Midbrain (tissue), 1 donor: ENCODE measurements at regions not wholly inside any gene's neighbourhood (a gene's known extent, or its start where the extent isn't known, plus 50 kb on each side); places are given as distances from the start of the nearest gene placed in this dataset.
A peak's percentile ranks its signal among the peaks of the same experiment; 100 is the strongest.
"Not testable (repeated sequence)": the region's sequence is repeated elsewhere in the genome, so short reads cannot be mapped to it uniquely, and the experiment has no call there.

ENCODE experiments used
- DNase-seq: peaks from one replicate; lab custom pipeline; 2025; lab: John Stamatoyannopoulos, UW

DNA sequence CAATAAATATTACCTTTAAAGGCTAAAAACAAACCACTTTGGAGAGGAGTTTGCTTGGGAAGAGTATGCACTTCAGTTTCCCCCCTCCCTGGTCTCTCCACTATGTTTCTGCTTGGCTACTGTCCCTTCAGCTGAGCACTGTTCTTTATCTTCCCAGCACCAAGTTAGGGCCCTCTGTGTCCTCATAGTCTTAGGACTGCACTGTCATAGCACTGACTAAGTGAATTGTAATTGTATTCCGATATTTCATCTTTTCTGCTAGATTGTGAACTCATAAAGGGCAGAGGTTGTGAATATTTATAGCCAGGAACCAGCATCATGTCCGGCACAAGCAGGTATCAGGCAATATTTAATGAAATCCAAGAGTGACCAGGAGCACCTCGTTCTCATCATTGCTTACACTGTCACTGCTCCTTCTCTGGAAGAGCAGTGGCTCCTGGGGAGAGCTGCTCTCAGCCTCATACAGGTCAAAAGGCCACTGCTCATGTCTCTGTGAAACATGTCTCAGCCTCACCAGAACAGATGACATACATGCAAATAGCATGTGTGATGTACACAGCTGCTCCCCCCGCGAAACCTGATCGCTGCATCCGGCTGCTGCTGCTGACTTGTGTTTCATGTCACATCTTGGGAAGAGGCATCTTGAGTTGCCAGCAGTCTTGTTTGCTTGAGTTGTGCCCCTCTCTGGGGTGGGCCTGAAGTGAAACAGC lies 279.7 kb upstream of the MSX2 start:
- DNase-seq = no peak

DNA sequence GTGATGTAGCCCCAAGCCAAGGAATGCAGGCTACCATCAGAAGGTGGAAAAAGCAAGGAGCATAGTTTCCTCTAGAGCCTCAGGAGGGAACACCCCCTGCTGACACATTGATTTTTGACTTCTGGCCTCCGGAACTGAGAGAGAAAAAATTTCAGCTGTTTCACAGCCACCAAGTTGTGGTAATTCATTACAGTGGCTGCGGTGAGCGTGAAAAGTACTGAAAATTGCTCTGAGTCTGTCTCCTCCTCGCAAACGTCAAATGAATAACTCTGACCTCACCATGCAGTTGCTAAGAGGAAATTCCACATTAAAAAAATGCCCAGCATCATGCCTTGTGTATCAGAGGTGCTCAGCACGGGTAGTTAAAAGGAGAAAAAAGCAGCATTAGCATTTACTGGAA lies 277.9 kb upstream of the MSX2 start:
- DNase-seq = no peak

DNA sequence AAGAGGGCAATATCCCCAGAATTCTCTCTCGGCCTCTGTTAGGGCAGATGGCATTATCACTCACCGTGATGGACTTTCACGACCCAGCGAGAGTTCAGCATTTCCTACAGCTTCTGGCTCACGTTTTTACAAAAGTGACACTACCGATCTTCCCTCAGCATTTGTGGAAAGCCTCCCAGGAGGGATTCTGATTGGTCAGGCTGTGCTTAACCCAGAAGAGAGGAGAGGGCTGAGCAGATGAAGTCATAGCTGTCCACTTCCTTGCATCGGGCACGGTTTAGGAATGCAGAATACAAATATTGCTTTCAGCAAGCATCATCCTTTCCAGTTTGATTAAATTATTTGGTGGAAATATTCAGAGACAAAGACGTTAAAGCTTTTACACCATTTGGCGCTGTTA lies 277.4 kb upstream of the MSX2 start:
- no peak for DNase-seq

DNA sequence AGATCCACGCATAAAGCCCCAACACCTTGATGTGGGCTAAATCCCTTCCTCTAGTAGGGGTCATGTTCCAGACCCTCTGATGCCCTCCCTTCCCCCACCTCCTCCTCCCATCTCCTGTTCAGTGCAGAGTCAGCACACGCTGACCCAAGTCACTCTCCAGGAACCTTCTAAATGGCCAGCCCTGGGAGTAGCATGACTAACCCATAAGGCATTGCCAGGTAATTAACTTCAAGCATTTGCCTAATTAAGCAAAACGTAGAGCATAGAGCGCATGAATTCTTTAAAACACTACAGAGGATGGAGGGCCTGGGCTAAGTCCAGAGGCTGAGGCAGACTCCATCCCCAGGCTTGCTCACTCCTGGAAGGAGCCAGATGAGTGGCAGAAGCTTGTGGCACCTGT lies 276.3 kb upstream of the MSX2 start:
- no peak for DNase-seq

DNA sequence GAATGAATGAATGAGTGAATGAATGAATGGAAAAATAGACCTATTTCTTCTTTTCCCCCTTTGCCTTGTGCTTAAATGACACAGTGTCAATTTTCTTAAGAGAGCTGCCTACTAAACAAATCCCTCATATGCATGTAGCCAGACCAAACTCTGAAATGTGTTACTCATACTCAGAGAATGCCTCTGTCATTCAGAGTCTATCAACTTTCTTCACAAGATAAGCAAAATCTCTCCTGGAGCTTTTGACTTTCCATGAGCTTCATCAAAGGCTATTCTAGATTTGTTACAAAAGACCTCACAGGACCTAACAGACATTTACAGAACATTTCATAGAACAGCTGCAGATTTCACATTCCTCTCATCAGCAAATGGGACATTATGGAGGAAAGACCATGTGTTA lies 275.7 kb upstream of the MSX2 start:
- DNase-seq = no peak

DNA sequence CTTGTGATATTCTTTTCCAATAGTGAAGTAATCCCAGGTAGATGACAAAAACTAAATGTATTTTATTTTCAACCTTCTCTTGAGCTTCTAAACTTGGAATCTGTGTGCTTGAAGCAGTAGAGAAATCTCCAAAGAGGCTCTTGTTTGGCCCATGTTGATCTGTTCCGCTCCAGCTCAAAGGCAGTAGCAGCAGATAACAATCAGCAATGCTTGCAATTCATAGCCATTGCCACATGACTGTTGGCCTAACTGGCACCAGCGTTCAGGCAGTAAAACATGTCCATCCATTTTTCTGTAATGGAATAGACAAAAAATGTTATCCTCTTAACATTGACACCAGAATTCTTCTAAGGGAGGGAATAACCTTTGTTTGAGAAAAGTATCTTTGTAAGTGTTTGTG lies 270.7 kb upstream of the MSX2 start:
- DNase-seq = peak; percentile 30

DNA sequence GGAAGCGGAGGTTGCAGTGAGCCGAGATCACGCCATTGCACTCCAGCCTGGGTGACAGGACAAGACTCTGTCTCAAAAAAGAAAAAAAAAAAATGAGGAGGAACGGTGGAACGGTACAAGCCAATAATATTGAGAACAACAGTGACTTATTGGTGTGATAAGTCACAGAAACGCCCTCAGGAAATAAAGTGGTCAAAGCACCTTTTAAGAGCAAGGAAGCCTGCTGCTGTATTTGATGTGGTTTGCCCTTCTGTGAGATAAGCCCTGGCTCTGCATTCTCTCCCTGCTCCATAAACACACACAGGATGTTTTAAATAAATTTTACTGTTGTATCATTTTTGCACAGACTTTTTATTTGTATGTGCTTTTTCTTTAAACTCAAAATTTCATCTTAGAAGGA lies 269.9 kb upstream of the MSX2 start:
- no peak for DNase-seq

DNA sequence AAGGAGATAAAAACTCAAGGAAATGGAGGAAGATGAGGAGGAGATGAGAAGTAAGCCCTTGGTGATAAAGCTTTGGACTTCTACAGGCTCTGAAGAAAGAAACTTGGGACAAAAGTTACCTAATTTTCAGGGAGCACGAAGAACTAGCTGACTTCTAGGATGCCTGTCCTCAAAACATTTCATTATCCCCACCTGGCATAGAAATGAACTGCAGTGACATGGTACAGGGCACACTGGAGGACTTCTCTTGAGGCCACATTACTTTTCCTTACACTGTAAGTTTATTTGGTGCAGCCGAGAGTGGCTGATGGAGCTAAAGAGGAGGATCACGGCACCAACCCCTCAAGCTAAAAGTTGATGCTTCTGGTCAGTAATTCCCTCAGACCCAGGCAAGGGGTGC lies 269.5 kb upstream of the MSX2 start:
- DNase-seq = no peak

DNA sequence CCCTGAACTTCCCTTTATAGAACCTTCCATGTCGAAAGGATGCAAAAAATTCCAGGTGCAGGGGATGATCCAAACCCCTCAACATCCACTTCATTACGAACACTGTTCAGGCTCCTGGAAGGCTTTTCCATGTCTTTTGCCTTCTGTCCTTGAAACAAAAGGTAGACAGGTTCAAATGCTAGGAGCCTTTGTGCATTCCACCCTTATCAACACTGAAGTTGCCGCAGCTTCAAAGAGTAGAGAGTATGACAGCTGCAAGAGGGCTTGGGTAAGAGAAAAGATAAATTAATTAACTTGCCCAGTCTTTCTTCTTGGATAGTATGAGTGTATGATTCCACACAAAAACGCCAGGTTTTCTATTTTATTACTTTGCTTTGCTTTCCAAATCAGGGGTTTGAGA lies 269.1 kb upstream of the MSX2 start:
- no peak for DNase-seq

DNA sequence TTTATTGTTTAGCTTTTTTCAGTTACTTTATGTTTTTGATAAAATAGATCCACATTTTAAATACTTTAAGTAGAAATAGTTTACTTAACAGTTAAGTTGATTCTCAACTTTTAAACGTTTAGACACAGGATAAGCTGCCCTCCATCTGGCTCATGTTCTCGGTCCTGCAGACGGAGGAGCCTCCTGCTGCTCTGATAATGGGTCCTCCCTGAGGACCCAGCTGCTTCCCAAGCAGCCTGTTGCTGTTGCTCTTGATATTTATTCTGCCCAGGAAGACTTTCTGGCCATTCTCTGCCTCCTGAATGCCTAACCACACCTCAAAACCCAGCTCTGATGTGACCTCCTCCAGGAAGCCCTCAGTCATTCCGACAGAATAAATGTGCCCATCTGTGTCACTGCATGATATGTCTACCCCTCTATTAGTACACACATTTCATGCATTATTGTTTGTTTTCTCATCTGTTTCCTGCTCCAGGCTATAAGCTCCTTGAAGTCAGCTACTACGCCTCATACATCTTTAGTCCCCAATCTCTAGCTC lies 267.2 kb upstream of the MSX2 start:
- no peak for DNase-seq

DNA sequence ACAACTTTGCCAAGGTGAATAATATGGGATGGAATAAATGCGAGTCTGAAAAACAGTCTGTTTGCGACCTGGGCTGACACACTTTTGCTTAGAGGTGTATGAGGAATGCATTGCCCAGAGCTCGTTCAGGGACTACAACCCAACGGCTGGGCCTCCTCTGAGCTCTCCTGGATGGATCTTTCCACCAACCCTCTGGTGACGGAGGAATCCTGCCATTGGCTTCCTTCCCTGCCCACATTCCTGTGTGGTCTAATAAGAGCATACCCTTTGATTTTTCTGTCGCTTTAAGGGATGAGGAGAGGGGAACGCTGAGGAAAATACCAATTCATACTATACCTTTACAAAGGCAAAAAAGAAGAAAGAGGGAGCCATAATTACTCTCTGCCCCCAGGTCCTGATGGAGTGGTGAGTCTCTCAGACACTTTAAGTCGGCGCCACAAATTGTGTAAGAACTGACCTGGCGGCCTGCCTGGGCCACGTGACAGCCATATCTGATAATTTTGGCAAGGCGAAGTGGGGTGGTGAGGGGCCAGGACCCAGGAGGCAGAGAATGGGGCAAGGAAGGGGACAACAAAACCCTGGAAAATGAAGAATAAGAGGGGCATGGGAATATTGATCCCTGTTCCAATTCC lies 265.2 kb upstream of the MSX2 start:
- no peak for DNase-seq

DNA sequence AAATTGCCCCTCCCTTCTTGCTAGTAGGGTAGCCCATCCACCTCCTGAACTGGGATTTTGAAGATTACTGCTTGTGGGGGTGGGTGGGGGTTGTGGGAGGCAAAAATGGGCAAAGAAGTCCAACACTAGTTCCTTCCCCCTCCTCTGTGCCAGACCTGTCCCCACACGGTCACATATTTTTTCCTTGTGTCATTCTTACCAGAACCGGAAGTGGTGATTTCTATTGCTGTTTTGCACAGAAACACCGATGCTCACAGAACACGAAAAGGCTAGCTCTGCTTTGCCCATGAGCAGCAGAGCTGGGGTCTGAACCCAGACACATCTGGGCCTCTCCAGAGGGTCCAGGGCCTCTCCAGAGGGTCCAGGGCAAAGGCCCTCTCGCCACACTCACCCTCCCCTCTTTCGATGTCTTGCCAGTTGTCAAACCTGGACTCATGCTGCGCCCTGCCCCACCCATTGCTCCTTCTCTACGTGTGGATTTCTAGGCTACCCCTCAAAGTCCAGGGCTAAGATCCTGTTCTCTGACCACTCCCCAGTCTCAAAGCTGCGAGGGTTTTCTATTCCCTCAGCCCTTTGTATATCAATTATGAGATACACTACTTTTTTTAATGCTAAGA lies 264.4 kb upstream of the MSX2 start:
- DNase-seq = no peak

DNA sequence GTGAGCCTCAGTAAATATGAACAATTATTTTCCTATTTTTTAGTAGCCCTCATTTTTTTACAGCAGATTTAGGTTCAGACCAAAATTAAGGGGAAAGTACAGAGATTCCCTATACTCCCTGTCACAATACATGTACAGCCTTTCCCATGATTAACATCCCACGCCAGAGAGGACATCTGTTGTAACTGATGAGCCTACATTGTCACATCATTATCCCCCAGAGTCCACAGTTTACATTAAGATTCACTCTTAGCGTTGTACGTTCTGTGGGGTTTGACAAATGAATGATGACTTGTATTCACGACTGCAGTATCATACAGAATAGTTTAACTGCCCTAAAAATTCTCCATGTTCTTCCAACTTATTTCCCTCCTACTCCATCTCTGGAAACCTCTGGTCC lies 262.3 kb upstream of the MSX2 start:
- no peak for DNase-seq

DNA sequence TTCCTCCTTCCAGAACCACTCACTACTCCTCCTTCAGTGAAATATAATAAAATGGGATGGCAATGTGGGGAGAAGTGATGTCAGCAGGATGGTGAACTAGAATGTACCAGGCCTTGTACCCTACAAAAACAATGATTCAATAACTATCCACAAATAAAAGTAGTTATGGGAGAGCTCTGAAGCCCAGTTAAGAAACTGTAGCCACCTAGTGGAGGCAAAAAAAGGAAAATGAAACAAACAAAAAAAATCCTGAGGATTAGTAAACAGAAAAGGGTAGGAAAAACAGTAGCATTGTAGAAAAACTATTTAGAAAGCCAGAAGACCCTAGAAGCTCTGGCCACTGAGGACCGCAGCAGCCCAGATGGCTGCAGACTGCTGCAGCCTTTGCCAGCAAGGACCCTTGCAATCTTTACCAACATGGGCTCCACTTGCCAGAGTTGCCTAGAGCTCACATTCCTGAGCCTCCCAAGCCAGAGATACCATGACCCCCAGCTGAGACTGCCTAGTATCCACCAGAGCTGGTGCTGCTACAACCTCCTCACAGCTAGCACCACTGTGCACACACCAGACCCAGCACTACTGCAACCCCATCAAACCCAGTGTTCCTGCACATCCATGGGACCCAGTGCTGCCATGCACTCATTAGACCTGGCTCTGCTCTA lies 259.7 kb upstream of the MSX2 start:
- DNase-seq = no peak

DNA sequence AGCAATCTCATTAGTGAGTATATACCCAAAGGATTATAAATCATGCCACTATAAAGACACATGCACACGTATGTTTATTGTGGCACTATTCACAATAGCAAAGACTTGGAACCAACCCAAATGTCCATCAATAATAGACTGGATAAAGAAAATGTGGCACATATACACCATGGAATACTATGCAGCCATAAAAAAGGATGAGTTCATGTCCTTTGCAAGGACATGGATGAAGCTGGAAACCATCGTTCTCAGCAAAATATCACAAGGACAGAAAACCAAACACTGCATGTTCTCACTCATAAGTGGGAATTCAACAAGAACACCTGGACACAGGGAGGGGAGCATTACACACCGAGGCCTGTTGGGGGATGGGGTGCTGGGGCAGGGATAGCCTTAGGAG lies 252.9 kb upstream of the MSX2 start:
- DNase-seq = not testable (repeated sequence)

DNA sequence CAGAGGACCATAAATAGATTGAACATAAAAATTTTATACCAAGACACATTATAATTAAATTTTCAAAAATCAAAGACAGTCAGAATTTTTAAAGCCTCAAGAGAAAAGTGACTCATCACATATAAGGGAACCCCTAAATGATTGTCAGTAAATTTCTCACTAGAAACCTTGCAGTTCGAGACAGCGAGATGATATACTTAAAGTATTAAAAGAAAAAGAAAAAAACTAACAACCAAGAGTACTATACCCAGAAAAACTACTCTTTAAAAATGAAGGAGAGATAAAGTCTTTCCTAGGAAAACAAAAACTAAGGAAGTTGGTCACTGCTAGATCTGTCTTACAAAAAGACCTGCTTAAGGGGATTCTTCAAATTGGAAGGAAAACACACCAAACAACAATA lies 251.4 kb upstream of the MSX2 start:
- no peak for DNase-seq

DNA sequence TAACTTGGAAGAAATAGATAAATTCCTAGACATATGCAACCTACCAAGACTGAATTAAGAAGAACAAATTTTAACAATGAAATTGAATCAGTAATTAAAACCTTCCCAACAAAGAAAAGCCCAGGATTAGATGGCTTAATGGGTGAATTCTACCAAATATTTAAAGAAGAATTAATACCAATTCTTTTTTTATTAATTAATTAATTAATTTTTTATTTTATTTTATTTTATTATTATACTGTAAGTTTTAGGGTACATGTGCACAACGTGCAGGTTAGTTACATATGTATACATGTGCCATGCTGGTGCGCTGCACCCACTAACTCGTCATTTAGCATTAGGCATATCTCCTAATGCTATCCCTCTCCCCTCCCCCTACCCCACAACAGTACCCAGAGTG lies 248.4 kb upstream of the MSX2 start:
- not testable (repeated sequence) for DNase-seq

DNA sequence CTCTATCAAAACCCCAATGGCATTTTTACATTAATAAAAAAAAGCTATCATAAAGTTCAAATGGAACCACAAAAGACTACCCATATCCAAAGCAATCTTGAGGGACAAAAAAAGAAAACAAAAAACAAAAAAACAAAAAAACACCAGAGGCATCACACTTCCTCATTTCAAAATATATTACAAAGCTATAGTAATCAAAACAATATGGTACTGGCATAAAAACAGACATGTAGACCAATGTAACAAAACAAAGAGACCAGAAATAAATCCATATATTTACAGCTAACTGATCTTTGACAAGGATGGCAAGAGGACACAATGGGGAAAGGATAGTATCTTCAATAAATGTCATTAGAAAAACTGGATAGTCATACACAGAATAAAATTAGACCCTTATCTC lies 245.1 kb upstream of the MSX2 start:
- no peak for DNase-seq

DNA sequence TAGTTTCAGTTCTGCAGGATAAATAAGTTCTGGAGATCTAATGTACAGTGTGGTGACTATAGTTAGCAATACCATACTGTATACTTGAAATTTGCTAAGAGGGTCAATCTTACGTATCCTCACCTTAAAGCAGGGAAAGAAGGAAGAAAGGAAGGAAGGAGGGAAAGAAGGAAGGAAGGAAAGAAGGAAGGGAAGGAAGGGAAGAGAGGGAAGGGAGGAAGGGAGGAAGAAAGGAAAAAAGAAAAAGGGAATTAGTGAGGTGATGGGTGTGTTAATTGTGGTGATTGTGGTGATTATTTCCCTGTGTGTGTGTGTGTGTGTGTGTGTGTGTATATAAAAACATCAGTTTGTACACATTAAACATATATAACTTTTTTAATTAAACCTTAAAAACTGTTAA lies 242.6 kb upstream of the MSX2 start:
- DNase-seq = no peak

DNA sequence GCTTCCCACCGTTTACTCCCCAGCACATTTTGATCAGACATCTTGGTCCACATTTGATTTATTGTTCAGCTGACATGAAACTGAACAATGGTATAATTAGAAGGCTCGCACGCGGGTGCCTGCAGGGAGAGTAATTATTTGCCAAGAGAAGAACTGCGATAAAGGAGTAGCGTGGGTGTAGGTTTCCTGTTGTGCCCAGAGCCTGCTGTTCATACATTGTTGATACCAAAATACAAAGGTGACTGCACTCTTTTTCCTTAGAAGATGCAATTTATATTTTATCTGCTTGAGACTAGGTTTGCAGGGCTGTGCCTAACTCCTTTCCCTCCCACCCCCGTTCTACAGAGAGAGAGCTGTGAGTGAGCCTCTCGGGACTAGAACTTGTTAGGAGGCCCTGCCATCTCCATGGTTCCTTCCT lies 241.8 kb upstream of the MSX2 start:
- no peak for DNase-seq

DNA sequence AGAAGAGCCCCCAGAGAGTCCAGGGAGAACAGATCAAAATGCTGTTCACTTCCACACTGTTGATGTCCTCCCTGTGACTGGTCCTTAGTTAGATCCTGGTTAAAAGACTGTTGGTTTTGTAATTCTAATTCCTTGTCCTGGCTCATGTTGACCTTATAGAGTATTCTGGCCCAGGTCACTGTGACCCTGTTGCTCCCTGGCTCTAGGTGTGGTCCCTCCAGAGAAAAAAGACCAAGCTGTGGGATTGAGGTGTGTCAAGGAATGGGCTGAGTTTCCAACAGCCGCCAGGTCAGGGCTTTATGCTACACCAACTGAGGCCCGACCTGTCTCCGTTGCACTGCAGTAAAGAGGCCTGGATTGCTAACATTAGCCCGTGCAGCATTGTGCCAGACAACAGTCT lies 241.0 kb upstream of the MSX2 start:
- no peak for DNase-seq

DNA sequence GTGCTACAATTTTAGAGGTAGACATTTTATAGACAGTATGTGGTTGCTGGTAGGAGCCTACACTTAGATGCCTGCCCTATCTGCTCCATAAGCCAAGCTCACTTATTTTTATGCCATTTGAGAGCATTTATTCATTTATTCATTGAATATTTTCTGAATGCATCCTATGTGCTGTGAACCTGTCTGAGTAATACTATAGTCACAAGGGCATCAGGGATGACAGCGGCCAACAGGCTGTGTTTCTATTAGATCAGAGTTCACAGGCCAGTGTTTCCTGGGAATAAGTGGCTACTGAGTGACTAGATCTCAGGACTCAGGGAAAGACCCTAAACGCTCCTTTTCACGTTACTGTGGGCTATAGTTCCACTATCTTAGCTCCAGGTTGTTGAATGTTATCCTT lies 235.2 kb upstream of the MSX2 start:
- DNase-seq = no peak
